ENCODE measurements at regions not wholly inside any gene's neighbourhood (a gene's known extent, or its start where the extent isn't known, plus 50 kb on each side); places are given as distances from the start of the nearest gene placed in this dataset.

- TF ChIP-seq, protein P1, sequence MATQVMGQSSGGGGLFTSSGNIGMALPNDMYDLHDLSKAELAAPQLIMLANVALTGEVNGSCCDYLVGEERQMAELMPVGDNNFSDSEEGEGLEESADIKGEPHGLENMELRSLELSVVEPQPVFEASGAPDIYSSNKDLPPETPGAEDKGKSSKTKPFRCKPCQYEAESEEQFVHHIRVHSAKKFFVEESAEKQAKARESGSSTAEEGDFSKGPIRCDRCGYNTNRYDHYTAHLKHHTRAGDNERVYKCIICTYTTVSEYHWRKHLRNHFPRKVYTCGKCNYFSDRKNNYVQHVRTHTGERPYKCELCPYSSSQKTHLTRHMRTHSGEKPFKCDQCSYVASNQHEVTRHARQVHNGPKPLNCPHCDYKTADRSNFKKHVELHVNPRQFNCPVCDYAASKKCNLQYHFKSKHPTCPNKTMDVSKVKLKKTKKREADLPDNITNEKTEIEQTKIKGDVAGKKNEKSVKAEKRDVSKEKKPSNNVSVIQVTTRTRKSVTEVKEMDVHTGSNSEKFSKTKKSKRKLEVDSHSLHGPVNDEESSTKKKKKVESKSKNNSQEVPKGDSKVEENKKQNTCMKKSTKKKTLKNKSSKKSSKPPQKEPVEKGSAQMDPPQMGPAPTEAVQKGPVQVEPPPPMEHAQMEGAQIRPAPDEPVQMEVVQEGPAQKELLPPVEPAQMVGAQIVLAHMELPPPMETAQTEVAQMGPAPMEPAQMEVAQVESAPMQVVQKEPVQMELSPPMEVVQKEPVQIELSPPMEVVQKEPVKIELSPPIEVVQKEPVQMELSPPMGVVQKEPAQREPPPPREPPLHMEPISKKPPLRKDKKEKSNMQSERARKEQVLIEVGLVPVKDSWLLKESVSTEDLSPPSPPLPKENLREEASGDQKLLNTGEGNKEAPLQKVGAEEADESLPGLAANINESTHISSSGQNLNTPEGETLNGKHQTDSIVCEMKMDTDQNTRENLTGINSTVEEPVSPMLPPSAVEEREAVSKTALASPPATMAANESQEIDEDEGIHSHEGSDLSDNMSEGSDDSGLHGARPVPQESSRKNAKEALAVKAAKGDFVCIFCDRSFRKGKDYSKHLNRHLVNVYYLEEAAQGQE (tag by site-specific recombination; IDR thresholded peaks at IDR 0.05) = no peak
- TF ChIP-seq ZNF501 (tag by site-specific recombination; IDR thresholded peaks at IDR 0.05) = no peak
- TF ChIP-seq, protein P2, sequence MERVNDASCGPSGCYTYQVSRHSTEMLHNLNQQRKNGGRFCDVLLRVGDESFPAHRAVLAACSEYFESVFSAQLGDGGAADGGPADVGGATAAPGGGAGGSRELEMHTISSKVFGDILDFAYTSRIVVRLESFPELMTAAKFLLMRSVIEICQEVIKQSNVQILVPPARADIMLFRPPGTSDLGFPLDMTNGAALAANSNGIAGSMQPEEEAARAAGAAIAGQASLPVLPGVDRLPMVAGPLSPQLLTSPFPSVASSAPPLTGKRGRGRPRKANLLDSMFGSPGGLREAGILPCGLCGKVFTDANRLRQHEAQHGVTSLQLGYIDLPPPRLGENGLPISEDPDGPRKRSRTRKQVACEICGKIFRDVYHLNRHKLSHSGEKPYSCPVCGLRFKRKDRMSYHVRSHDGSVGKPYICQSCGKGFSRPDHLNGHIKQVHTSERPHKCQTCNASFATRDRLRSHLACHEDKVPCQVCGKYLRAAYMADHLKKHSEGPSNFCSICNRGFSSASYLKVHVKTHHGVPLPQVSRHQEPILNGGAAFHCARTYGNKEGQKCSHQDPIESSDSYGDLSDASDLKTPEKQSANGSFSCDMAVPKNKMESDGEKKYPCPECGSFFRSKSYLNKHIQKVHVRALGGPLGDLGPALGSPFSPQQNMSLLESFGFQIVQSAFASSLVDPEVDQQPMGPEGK (tag by site-specific recombination; IDR thresholded peaks at IDR 0.05) = no peak
- no peak for TF ChIP-seq ZNF23 (tag by site-specific recombination; IDR thresholded peaks at IDR 0.05; ENCODE audit: borderline replicate concordance)
- TF ChIP-seq CTCF (tag by site-specific recombination; IDR thresholded peaks at IDR 0.05) = no peak
- TF ChIP-seq ZNF48 (tag by site-specific recombination; IDR thresholded peaks at IDR 0.05) = no peak
- TF ChIP-seq KLF1 (tag by site-specific recombination; IDR thresholded peaks at IDR 0.05) = no peak
- TF ChIP-seq ZNF335 (tag by site-specific recombination; conservative IDR thresholded peaks at IDR 0.05) = no peak
- TF ChIP-seq, protein P3, sequence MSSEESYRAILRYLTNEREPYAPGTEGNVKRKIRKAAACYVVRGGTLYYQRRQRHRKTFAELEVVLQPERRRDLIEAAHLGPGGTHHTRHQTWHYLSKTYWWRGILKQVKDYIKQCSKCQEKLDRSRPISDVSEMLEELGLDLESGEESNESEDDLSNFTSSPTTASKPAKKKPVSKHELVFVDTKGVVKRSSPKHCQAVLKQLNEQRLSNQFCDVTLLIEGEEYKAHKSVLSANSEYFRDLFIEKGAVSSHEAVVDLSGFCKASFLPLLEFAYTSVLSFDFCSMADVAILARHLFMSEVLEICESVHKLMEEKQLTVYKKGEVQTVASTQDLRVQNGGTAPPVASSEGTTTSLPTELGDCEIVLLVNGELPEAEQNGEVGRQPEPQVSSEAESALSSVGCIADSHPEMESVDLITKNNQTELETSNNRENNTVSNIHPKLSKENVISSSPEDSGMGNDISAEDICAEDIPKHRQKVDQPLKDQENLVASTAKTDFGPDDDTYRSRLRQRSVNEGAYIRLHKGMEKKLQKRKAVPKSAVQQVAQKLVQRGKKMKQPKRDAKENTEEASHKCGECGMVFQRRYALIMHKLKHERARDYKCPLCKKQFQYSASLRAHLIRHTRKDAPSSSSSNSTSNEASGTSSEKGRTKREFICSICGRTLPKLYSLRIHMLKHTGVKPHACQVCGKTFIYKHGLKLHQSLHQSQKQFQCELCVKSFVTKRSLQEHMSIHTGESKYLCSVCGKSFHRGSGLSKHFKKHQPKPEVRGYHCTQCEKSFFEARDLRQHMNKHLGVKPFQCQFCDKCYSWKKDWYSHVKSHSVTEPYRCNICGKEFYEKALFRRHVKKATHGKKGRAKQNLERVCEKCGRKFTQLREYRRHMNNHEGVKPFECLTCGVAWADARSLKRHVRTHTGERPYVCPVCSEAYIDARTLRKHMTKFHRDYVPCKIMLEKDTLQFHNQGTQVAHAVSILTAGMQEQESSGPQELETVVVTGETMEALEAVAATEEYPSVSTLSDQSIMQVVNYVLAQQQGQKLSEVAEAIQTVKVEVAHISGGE (tag by site-specific recombination; conservative IDR thresholded peaks at IDR 0.05; ENCODE audit: low read depth) = no peak
- TF ChIP-seq MYNN (tag by site-specific recombination; IDR thresholded peaks at IDR 0.05; ENCODE audit: borderline replicate concordance) = no peak
- no peak for TF ChIP-seq HOXA7 (CRISPR knock-in tag; IDR thresholded peaks at IDR 0.05; ENCODE audit: borderline replicate concordance)
These were observed 392.1 kb downstream of the BRD1 start for GRCh38 chr22:49435596-49435995.
